ENCODE measurements at regions not wholly inside any gene's neighbourhood (a gene's known extent, or its start where the extent isn't known, plus 50 kb on each side); places are given as distances from the start of the nearest gene placed in this dataset.

DNA sequence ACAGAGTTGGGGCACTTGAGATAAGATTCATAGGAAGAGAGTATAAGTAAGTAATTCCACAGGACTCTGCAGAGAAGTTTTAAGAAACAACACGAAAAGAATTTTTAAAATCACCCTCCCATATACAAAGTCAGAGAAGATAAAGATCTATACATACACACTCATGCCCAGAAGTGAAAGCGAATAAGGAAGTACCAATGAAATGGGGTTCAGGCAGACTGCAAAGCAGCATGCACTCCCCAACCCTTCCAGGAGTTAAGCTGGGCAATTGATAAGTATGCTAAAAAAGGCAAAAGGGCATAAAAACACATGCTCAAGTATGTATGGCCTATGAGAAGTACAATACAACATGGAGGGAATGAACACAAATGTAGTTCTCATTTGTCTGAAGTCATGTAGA is 246.2 kb upstream of the GRIP1 start:
- TF ChIP-seq, protein P1, sequence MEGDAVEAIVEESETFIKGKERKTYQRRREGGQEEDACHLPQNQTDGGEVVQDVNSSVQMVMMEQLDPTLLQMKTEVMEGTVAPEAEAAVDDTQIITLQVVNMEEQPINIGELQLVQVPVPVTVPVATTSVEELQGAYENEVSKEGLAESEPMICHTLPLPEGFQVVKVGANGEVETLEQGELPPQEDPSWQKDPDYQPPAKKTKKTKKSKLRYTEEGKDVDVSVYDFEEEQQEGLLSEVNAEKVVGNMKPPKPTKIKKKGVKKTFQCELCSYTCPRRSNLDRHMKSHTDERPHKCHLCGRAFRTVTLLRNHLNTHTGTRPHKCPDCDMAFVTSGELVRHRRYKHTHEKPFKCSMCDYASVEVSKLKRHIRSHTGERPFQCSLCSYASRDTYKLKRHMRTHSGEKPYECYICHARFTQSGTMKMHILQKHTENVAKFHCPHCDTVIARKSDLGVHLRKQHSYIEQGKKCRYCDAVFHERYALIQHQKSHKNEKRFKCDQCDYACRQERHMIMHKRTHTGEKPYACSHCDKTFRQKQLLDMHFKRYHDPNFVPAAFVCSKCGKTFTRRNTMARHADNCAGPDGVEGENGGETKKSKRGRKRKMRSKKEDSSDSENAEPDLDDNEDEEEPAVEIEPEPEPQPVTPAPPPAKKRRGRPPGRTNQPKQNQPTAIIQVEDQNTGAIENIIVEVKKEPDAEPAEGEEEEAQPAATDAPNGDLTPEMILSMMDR (conservative IDR thresholded peaks at IDR 0.05) = no peak
- no peak for TF ChIP-seq ZFX (IDR thresholded peaks at IDR 0.05)

DNA sequence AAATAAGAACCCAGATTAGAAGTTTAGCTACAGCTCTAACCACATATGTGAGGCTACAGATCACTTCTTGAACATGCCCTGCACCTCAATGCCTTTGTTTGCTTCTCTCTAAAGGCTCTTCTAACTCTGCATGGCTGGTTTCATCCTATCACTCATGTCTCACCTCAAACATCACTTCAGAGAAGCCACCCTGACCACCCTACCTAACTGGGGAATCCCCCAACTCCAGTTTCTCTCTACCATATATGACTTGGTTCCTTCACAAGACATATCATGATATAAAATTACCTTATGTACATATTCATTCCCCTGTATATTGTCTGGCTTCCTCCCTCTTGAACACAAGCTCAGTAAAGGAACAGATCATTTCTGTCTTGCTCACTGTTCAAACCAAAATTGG is 250.2 kb upstream of the GRIP1 start:
- H3K27ac ChIP-seq = no peak overlapping the region
- TF ChIP-seq, protein P1 (conservative IDR thresholded peaks at IDR 0.05) = no peak
- TF ChIP-seq ZFX (IDR thresholded peaks at IDR 0.05) = no peak

More for the DNA sequence above, 246.2 kb upstream of the GRIP1 start:
- no peak overlapping the region for H3K27ac ChIP-seq

DNA sequence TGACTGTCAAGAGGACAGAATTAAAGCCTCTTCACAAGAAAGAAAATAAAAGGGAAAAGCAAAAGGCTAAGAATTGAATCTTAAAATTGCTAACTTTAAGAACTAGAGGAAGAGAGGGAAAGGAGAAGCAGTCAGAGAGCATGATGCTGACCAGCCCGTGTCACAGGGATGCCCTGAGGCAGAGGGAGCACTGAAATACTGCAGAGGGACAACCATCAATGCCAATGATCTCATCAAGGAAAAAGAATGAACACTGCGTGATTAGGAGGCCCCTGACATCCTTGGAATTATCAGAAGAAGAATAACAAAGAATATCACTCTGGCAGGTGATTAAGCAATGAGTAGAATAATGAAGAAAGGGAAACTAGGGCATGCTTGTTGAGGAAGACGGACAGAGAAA is 252.2 kb upstream of the GRIP1 start:
- H3K27ac ChIP-seq = no peak overlapping the region
- no peak for TF ChIP-seq ZFX (IDR thresholded peaks at IDR 0.05)
- TF ChIP-seq, protein P1 (conservative IDR thresholded peaks at IDR 0.05) = no peak

DNA sequence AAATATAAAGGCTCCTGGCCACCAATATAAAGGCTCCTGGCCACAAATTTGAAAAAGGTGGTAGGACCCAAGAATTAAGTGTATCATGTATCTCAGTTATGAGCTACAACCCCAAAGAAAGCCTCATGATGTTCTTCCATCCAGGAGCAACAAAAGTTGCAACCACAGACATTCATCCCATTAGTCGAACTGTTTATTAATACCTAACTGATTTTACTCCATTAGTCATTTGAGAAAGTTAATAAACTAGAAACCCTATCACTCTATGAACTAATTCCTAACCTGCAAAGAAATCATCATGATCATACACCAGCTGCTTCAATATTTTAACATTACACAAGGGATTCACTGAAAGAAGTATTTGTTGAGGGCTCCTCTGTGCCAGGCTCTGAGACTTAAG is 253.2 kb upstream of the GRIP1 start:
- TF ChIP-seq, protein P1 (conservative IDR thresholded peaks at IDR 0.05) = no peak
- no peak for TF ChIP-seq ZFX (IDR thresholded peaks at IDR 0.05)
- H3K27ac ChIP-seq = no peak overlapping the region

DNA sequence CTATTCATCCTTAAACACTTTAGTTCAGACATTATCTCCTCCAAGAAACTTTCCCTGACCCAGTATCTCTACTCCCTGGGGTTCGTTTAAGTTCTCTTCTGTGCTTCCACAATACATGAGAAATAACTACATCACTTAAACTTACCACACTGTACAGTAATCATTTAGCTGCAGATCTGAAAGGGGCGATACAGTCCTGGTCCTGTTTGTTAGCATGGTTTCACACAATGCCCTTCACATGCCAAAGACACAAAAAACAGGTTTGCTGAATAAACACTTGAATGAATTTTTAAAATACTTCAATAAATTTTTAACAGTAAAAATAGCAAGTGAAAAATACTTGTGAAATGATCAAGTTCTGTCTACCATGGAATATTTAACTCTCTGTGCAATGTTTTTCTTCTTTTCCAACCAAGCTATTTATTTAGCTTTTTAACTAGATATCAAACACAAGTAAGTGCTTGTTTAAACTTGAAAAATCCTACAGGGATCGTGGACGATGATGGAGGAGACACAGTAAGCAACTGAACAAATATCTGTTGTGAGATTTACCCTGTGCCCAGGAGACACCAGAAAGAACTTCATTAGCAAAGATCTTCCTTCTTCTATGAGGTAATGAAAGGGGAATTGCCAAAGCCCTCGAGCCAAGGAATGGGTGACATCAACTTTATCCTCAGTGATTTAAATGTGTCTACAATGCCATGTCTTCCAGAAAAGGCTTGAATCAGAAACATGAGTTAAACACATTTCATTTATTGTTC is 255.6 kb upstream of the GRIP1 start:
- H3K27ac ChIP-seq = no peak overlapping the region
- TF ChIP-seq, protein P1 (conservative IDR thresholded peaks at IDR 0.05) = no peak
- no peak for TF ChIP-seq ZFX (IDR thresholded peaks at IDR 0.05)

DNA sequence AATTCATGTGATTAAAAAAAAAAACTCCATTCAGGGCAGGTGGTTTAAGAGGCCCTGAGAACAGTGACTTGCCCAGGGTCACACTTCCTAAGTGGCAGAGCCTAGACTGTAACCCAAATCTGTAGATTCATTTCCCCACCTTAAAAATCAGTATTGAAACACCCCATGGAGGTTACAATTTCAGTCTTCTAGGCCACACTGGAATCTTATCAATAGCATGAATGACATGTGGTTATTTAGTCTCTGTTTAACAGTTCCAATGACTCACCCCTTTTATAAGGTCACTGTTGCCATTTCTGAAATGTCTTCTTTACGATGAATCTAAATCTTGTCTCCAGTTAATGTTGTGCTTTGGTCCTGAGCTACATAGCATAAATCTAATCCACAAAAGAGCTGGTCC is 262.3 kb upstream of the GRIP1 start:
- TF ChIP-seq, protein P1 (conservative IDR thresholded peaks at IDR 0.05) = no peak
- no peak for TF ChIP-seq ZFX (IDR thresholded peaks at IDR 0.05)
- no peak overlapping the region for H3K27ac ChIP-seq

DNA sequence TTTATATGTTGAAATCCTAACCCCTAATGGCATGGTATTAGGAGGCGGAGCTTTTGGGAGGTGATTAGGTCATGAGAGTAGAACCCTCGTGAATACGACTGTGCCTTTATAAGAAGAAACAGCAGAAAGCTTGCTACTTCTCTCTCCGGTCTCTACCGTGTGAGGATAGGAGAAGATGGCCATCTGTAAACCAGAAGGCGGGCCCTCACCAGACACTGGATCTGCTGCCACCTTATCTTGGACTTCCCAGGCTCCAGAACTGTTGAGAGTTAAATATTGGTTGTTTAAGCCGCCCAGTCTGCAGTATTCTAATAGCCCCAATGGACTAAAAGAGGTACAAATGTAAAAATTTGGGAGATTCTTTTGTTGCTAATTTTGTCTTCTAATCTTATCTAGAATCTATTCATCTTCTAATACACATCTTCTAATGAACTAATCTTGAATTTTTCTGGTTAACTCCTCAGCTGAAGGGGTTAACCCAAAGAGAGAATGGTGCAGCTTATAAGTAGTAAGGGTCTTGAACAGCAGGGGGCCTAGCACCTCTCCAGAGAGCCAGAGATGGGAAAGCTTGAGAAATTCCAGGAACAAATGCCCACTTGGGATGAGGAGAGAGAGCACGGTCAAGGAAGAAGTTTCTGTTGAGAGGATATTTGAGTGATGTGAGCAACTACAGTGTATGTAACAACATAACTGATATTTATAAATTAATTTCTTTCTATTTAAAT is 264.0 kb upstream of the GRIP1 start:
- no peak for TF ChIP-seq ZFX (IDR thresholded peaks at IDR 0.05)
- TF ChIP-seq, protein P1 (conservative IDR thresholded peaks at IDR 0.05) = no peak; the same call in 1 of the 2 replicates
- H3K27ac ChIP-seq = no peak overlapping the region
